ENCODE measurements at regions not wholly inside any gene's neighbourhood (a gene's known extent, or its start where the extent isn't known, plus 50 kb on each side); places are given as distances from the start of the nearest gene placed in this dataset.

DNA sequence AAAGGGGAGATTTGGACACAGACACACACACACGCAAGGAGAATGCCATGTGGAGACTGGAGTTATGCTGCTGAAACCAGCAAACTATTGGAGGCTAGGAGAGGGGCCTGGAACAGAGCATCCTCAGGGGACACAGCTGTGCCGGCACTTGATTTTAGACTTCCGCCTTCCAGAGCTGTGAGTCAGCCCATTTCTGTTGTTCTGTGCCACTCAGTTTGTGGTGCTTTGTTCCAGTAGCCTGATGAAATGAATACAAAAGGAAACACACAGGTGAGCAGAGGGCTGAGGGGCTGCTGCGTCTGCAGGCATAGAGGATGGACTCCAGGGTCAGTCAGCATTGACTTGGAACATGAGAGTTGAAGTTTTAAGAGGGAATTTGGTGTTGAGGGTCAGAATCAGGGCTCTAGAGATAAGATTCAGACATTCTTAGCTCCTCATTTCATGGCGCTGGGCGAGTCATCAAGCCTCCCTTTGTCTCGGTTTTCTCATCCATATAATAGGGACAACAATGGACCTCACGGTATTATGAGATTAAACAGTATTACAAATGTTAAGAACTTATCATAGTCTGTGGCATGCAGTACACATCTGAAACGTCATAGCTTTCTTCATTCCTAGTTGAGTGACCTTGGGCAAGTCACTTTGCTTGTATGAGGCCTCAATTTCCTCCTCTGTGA is 191.0 kb downstream of the MIAT start:
- DNase-seq = no peak

DNA sequence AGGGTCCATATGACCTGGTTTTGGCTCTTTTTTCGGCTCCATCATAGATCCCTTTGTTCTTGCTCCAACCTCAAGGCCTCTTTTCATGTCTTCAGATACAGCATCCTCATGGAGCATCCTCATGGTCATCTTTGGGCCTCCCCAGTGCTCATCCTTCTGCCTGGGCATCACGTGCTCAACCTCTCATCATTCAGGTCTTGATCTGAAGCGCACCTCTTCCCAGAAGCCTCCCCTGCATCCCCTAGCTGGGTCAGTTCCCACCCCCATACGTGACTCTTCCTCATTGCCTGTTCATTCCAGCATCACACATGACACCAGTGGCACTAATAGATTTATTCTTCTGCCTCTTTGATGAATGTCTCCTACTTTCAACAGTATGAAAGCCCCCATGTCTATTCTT is 192.2 kb downstream of the MIAT start:
- DNase-seq = no peak

DNA sequence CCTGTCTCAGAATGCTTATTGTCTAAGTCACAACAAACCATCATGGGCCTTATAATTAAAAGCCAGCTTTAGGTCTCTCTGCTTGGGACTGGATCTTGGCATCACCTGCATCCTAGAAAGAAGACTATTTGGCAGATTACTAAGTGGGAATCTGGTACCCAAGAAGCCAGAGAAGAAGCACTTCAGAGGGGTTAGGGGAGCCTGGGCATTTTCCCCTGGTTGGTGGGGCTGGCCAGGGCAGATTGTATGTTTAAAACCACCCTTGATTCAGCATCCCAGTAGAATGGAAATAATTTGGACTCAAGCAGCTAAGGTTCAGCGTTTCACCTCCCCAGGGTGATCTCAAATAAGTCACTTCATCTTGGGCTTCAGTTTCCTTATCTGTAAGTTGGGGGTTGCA is 193.7 kb downstream of the MIAT start:
- no peak for DNase-seq

DNA sequence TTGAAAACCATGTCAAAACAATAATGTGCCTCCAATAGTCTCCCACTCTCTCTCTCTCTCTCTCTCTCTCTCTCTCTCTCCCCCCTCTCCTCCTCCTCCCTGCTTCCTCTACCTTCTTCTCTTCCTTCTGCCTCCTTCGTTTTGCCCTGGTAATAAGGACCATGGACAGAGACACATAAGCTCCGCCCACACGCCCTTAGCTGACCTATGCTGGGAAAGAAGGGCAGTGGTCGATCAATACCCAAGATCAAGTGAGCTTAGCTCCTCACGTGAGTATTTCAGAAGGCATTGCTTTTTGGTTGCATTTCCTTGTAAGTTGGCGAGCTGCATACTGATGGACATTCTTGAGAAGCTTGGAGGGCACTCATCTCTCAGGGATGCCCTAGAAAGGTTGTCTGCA is 194.8 kb downstream of the MIAT start:
- DNase-seq = no peak

DNA sequence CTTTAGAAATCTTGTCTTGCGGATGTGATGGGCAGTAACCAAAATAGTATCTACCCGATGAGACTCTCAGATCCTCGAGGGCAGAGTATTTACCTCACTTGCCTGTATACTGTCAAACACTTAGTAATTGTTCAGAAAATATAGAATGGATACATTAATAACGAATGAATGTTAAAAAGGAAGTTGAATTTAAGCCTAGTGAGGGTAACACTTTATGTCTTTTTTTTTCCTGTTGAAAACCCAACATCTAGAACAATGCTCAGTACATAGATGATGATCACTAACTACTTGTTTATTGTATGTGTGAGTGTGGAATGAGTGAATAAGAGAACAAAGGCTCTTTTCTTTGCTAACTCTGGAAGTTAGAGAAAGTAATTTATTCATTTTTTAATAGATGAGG is 195.7 kb downstream of the MIAT start:
- DNase-seq = no peak

DNA sequence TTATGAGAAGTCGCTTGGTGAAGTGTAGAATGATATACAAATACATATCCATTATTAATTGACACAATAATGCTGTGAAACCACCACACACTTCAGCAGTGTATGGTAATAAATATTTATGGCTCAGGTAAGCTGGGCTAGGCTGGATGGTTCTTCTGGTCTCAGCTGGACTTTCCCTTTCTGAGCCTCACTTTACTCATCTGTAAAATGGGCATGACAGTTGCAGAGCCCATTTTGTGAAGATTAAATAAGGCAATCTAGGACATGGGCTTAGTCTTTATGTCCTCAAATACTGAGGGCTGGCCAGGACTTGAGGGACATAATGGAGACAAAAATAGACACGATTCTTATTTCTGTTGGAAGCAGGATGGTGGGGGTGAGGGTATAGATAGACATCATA is 196.1 kb downstream of the MIAT start:
- no peak for DNase-seq

DNA sequence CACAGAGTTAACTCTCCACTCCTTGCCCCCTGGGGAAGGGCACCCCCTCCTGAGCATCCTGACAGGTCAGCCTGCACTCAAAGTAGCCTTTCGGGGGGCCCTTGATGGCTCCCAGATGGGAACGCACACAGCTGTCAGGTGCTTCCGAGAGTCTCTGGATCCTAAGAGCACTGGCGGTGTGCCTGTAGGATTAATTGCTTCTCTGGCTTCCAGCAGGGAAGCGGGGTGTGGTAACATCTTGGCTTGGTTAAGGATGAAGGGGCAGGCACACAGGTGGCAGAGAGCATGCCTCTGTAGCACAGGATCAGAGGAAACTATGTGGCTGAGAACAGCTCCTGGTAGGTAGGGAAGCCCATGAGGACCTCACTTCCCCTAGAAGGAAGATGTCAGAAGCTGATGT is 199.8 kb downstream of the MIAT start:
- DNase-seq = no peak

DNA sequence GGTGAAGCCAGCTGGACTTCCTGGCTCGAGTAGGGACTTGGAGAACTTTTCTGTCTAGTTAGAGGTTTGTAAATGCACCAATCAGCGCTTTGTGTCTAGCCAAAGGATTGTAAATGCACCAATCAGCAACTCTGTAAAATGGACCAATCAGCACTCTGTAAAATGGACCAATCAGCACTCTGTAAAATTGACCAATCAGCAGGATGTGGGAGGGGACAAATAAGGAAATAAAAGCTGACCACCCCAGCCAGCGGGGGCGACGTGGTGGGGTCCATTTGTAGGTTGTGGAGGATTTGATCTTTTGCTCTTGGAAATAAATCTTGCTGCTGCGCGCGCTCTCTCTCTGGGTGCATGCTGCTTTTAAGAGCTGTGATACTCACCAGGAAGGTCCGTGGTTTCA is 202.9 kb downstream of the MIAT start:
- DNase-seq = no peak

DNA sequence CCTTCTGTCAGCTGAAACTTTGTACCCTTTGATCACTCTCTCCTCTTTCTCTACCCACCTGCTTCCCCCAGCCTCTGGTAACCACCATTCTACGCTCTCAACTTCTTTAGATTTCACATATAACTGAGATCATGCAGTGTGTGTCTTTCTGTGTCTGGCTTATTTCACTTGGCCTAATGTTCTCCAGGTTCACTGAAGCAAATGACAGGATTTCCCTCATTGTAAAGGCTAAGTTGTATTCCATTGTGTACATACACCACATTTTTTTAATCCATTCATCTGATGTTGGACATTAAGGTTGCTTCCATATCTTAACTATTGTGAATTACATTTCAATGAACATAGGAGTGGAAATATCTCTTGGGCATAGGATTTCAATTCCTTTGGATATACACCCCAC is 207.6 kb downstream of the MIAT start:
- no peak for DNase-seq

DNA sequence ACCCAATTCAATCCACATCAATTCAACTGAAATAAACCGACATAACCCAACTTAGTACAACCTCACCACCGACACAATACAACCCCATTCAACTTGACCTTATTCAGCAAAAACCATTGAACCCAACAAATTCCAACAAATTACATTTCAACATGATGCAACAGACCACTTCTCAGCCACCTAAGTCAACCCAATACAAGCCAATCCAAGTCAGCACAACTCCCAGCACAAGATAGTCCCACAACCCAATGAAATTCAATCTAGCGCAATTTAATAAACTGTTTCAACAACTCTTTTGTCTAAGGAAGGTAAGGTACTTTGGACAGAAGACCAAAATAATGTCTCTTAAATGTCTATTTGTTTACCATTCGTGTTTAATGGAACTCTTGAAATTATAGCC is 226.0 kb downstream of the MIAT start:
- no peak for DNase-seq

DNA sequence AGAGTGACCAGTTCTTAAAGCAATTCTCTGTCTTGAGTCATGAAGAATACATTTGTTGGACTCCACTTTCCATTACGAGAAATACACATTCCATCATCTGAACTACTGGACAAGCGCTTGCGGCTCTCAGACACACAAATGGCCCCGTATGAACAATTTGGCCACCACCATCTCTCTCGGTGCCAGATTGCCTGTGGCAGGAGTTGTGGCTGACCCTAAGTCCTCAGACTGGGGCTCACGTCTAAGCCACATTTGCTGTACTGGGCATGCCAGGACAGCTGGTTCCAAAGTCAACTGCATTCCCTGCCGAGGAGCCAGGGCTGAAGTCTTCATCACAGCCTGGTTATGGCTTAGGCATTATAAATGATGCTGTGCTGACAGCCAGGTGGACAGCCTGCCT is 227.5 kb downstream of the MIAT start:
- no peak for DNase-seq

DNA sequence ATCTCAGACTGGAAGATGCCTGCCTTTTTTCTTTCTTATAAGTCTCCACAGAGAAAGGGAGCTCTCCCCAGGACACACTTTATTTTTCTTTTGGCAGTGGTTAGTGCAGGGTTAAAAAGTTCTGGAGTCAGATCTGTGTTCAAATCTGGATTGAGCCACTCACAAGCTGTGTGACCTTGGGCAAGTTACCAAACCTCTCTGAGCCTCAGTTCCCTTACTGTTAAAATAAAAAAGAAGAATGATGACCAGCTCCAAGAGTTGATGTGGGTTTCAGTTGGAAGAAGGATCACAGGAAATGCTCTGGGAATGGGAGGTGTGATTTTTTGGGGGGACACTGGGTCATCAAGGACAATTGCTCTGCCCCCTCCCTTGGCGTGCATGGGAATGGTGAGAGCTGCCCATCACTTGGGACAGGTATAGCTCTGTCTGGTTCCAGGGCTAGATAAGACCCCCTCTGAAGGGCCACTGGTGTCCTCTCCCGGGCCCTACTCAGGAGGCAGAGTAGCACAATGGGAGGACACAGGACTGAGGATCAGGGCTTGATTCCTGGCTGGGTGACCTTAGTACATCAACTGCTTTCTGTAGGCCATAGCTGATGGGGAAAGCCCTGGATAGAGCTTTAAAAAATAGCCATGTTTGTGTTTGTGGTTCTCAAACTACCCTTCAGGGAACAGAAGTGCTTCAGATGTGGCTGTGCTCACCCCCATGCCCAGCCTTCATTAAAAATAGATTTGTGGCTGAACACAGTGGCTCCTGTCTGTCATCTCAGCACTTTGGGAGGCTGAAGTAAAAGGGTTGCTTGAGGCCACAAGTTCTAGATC is 228.3 kb downstream of the MIAT start:
- DNase-seq = no peak

DNA sequence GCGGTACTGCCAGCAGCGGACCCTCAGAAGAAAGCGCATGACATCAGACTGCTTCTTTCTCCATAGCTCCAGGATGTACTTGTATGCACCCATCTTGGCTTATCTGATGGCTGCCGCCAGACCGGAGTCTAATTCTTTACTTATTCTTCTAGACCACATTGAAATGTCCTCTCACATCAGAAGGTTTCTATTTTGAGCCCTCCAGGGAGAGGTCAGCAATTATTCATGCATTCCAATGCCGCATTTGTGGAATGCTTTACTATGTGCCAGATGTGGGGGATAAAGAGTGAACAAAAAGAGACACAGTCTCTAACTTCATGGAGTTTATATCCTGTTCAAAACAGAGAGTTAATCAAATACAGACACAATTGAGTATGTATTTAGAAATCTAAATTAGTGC is 230.1 kb downstream of the MIAT start:
- peak; percentile 1 for DNase-seq

DNA sequence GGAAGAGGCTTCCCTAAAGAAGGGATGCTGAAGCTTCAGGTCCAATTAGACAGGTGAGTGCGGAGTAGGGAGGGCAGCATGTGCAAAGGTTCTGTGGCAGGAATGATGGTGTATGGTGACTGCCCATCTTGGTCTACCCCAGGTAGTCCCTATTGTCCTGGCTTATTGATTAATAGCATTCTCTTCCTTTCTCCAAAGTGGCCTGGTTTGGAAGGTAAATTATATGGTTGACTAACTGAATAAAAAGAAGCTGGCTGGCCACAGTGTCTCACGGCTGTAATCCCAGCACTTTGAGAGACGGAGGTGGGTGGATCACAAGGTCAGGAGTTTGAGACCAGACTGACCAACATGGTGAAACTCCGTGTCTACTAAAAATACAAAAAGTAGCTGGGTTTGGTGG is 230.5 kb downstream of the MIAT start:
- no peak for DNase-seq

DNA sequence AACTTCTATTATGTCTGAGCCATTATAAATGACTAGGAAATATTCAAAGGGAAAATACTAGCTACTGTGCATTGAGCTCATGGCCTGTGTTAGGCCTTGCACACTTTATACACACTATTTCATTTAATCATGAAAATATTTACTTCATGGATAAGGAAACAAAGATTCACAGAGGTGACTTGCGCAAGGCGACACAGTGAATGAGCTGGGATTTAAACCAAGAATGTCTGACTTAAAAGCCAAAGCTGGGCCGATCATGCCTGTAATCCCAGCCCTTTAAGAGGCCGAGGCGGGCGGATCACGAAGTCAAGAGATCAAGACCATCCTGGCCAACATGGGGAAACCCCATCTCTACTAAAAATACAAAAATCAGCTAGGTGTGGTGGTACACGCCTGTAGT is 231.5 kb downstream of the MIAT start:
- no peak for DNase-seq

DNA sequence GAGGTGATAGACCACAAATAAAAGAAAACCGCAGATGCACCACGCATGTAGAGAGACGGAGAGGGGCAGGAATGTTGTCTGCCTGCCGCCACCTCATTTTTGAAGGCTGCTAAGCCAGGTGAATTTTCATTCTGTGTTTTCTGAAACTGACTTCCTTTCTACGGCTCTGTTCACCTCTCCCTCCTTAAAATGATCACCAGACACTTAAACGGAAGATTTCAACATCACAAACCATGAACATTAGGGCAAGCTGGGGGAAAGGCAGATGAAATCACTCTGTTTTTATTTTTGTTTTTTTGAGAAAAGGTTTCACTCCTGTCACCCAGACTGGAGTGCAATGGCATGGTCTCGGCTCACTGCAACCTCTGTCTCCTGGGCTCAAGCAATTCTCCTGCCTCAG is 232.4 kb downstream of the MIAT start:
- DNase-seq = no peak

DNA sequence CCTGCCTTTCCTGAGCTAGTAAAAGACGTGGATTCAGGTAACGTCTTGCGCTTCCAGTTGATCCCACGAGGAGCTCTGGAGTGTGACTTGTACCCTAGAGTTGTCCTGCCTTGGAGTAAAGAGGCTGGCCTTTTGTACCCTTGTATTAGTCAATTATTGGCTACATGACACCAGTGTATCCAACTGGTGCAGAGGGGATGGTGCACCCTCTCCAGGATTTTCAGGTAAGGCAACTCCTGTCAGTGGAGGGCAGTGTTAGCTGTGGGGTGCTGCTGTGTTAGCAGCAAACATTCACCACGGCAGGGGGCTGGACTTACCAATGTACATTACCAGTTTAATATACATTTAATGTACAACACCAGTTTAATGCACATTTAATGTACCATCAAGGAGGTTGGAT is 233.5 kb downstream of the MIAT start:
- no peak for DNase-seq

DNA sequence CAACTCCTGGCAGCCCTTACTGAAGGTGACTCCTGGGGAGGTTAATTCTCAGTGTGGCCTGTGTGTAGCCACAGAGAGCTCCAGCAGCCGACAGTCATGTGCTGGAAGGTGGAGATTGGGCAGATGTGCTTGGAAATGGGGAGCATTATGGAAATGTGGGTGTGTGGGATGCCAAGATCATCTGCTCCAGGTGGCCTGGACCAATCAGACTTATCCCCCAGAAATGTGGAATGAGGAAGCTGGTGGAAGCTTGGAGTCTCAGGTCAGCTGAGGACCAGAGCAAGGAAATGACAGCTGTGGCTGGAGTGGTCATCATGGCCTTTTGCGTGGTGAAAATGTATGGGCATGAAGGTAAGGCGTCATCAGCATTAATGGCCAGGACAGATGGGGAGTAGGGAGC is 234.0 kb downstream of the MIAT start:
- DNase-seq = no peak

DNA sequence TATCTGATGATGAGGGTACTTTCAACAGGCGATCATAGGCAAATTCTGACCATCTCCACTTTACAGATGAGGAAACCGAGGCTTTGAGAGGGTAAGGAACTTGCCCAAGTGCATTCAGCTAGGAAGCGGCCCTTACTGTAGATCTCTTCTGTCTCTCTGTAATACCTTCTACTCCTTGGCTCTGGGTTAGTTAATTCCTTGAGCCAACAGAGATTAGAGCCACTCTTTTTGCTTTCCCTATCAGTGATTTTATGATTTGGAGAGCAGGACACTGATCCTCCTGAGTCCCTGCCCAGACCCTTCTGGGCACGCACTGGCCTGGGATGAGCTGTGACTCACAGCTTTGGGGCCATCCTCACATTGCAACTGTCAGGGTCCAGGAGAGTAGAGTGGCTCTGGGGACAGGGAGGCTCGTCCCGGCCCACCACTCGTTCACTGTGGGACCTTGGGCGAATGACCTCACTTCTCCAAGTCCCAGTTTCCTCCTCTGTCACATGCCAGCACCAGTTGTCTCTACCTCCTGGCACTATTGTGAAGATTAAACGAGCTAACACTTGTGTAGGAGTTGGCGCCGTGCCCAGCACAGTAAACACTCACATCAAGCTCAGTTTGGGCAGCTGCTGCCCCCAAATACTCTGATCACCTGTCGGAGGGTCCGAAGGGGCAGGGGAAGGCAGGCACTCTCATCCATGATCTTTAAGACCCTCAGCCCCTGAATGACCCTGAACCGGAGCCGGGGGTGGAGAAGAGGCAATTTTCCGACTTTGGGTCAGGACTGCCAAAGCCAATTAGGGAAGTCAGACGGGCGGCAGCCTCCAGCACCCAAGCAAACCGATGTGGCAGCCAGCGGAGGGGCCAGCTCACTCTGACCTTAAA is 235.0 kb downstream of the MIAT start:
- DNase-seq = no peak

DNA sequence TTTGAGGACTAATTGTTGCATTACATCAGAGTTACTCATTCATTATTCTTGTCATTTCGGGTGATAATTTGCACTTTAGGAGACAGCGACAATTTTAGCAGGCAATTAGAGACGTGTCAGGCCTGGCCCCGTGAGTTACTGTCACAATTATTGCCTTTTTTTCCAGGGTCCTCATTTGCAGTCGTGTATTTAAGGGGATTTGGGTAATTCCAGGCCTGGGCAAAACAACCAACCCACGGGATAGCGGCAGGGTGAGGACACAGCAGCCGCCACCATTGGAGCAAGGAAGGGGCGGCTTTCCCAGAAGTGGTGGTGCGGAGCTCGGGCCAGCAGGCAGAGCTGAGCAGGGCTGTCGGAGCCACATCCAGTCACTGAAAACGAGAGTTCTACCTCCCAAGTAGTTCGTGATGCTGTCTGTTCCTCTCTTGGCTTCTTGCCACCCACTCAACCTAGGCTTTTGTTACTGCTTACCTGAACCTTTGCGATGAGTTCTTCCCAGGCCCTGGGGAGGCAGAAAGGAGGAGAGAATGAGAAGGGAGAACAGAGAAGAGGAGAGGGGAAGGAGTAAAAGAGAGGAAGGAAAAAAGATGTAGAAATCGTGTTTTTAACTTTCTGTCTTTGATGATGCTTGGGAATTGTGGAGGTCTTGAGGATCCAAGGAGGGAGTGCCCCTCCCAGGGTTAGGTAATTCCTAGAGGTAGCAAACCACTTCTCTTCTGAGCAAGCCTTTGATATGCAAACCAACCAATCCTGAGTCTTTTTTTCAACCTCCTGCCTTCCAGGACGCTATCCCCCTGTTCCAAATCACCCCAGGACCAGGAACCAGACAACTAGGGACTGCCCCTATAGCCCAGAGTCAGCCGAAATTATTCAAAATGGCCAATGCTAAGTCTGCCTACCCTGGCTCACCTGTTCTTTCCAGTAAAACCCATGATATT is 236.1 kb downstream of the MIAT start:
- DNase-seq = no peak

DNA sequence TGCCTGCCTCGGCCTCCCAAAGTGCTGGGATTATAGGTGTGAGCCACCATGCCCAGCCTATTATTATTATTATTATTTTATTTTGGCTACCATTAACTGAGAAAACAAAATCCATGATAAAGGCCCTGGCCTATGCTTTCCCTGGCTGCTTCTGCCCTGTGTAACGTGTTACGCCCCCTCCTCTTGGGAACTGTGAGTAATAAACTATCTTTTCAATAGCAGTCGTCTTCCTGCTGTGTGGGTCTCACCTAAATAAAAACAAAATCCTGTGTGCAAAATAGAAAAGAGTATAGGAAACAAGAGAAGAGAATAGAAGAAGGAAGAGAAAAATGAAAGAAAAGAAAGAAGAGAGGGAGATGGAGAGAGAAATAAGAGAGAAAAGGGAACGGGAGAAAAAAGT is 237.0 kb downstream of the MIAT start:
- DNase-seq = no peak

DNA sequence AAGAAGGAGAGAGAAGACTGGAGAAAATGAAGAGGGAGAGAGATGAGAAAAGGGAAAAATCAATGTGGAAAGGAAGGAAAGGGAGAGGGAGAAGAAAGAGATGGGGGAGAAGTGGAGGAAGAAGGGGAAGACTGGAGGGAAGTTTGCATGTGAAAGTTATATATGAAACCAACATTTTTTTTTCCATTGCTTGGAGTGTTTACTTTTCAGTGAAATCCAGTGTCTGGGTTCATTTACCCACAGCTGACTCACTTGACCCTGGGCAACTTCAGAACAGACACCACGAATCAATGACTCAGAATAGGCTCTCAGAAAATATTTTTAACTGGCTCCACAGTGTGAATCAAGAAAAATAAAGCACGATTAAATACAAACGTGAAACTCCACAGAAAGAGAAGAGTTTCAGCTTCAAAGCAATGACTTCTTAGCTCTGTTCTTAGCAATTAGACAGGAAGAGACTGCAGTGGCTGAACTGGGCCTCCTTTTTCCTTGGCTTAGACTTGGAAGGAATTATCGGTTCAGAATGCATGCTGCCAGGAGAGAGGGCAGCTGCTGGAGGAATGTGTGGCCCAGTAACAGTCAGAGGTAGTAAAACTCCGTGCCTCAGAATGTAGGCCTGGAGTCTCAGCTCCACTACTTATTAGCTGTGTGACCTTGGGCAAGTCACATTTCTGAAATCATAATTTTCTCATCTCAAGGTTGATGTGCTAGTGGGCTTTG is 237.5 kb downstream of the MIAT start:
- DNase-seq = peak; percentile 77
